IPS-20b (cell line): ENCODE measurements at regions not wholly inside any gene's neighbourhood (a gene's known extent, or its start where the extent isn't known, plus 50 kb on each side); places are given as distances from the start of the nearest gene placed in this dataset.

ENCODE experiments used
- H3K27ac ChIP-seq: one replicate; pipeline ENCODE4 v1.5.1; 2013; ENCODE audit warnings: low read length
- H3K27me3 ChIP-seq: 2 replicates; pipeline ENCODE4 v1.6.1; 2013; ENCODE audit warnings: mild to moderate bottlenecking, low read length, inconsistent platforms; ENCODE audit not compliant: insufficient read depth
- H3K36me3 ChIP-seq: 2 replicates; pipeline ENCODE4 v1.6.1; 2013; ENCODE audit warnings: low read depth, mild to moderate bottlenecking, inconsistent platforms, low read length, moderate library complexity; ENCODE audit not compliant: insufficient read depth
- H3K4me1 ChIP-seq: 2 replicates; pipeline ENCODE4 v1.6.1; 2013; ENCODE audit warnings: mild to moderate bottlenecking, control low read depth, inconsistent platforms, low read length, moderate library complexity; ENCODE audit not compliant: insufficient read depth
- H3K4me3 ChIP-seq: 2 replicates; pipeline ENCODE4 v1.5.1; 2013; ENCODE audit warnings: mild to moderate bottlenecking, low read length, inconsistent platforms
- H3K9ac ChIP-seq: 2 replicates; pipeline ENCODE4 v1.6.1; 2013; ENCODE audit warnings: low read depth, mild to moderate bottlenecking, inconsistent platforms, low read length, moderate library complexity
- H3K9me3 ChIP-seq: 2 replicates; pipeline ENCODE4 v1.6.1; 2013; ENCODE audit warnings: mild to moderate bottlenecking, low read depth, low read length, inconsistent platforms; ENCODE audit not compliant: insufficient read depth

DNA sequence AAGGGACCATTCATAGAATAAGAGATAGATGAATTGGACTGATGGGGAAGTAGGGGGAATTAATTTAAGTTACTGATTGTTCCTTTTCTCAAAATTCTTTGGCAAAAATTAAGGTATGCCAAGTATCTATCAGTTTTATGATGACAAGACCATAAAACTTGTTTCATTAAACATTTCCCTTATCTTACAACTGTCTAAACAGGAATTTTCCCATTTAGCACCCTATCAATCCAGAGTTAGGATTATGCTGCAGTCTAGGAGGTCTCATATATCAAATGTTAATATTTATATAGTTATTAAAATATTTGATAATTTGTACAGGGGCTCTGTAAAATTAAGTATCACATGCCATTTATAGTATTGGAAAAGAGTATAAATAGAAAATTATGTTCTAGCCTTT is 51.5 kb upstream of the ARID1B start:
- Histone ChIP-seq H3K4me1 (peaks cover 6% of the 10 kb centered on the region; the same call in 1 of the 2 replicates), H3K4me3 (no peak overlapping the region), H3K9ac (no peak overlapping the region), H3K27me3 (no peaks in the 10 kb centered on the region), H3K9me3 (no peaks in the 10 kb centered on the region), H3K27ac (no peak overlapping the region), H3K36me3 (no peaks in the 10 kb centered on the region)

- Histone ChIP-seq H3K9me3 (no peaks in the 10 kb centered on the region), H3K27ac (no peak overlapping the region), H3K36me3 (no peaks in the 10 kb centered on the region), H3K4me3 (peak overlapping the region; percentile 32; the same call in 1 of the 2 replicates), H3K27me3 (no peaks in the 10 kb centered on the region), H3K9ac (peak overlapping the region; percentile 33; the same call in 1 of the 2 replicates), H3K4me1 (peaks cover 18% of the 10 kb centered on the region; the same call in 1 of the 2 replicates)
Observed at GRCh38 chr6:156720691-156721685, 56.2 kb upstream of the ARID1B start.

DNA sequence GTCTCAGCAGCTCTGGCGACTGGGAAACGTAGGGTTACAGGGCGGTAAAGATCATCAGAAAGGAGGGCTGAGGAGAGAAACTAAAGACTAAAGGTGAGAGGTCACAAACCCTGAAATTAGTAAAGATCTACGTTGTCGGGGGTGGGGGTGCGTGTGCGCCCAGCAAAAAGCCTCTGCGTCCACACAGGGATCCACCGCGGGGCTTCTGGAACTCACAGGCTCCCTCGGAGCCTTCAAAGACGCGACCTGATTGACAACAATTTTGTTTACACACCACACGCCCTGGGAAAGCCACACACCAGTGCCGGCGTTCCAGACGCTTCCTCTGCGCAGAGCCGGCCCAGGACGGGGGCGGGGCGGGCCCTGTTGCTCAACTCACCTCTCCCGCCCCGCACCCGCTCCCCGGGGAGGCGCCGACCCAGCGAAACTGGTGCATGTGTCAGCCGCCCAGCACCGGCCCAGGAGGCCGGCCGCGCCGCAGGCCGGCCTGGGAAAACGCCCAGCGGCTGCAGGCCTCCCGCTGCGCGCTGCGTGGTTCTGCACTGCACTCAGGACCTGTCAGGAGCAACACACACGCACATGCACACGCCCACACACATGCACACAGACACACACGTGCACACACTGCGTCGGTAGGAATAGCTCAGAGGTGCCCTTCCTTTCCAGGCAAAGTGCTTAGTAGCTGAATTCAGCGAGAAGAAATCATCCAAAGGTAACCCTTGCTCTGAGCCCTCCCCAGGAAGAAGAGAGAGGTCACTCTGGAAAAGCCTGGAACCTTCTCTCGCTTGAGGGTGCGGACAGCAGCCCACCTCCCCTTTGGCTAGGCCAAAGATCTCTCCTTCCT is 57.2 kb upstream of the ARID1B start:
- Histone ChIP-seq H3K4me3 (no peak overlapping the region), H3K4me1 (peaks cover 18% of the 10 kb centered on the region; the same call in 1 of the 2 replicates), H3K27ac (peak overlapping the region; percentile 32), H3K27me3 (no peaks in the 10 kb centered on the region), H3K36me3 (no peaks in the 10 kb centered on the region), H3K9ac (peak overlapping the region; percentile 32; the same call in 1 of the 2 replicates), H3K9me3 (no peaks in the 10 kb centered on the region)

GRCh38 chr6:156719395-156719719 is 57.8 kb upstream of the ARID1B start:
- peak overlapping the region; percentile 32 for H3K27ac ChIP-seq
- H3K27me3 ChIP-seq, result no peaks in the 10 kb centered on the region
- no peaks in the 10 kb centered on the region for H3K9me3 ChIP-seq
- no peaks in the 10 kb centered on the region for H3K36me3 ChIP-seq
- H3K9ac ChIP-seq, result peak overlapping the region; percentile 32; the same call in 1 of the 2 replicates
- no peak overlapping the region for H3K4me3 ChIP-seq
- peaks cover 18% of the 10 kb centered on the region; the same call in 1 of the 2 replicates for H3K4me1 ChIP-seq

GRCh38 chr6:156718647-156719394 is 58.4 kb upstream of the ARID1B start:
- Histone ChIP-seq H3K9ac (no peak overlapping the region), H3K27me3 (no peaks in the 10 kb centered on the region), H3K36me3 (no peaks in the 10 kb centered on the region)

GRCh38 chr6:156717542-156717941 is 59.6 kb upstream of the ARID1B start:
- Histone ChIP-seq H3K27me3 (no peaks in the 10 kb centered on the region), H3K9ac (no peak overlapping the region), H3K4me3 (no peak overlapping the region), H3K4me1 (peaks cover 18% of the 10 kb centered on the region; the same call in 1 of the 2 replicates), H3K9me3 (no peaks in the 10 kb centered on the region), H3K36me3 (no peaks in the 10 kb centered on the region), H3K27ac (no peak overlapping the region)

More at GRCh38 chr6:156718647-156719394, 58.4 kb upstream of the ARID1B start:
- no peaks in the 10 kb centered on the region for H3K9me3 ChIP-seq
- H3K4me1 ChIP-seq, result peaks cover 18% of the 10 kb centered on the region; the same call in 1 of the 2 replicates
- H3K27ac ChIP-seq, result no peak overlapping the region
- H3K4me3 ChIP-seq, result no peak overlapping the region

- no peak overlapping the region for H3K27ac ChIP-seq
- H3K4me1 ChIP-seq, result peaks cover 14% of the 10 kb centered on the region; the same call in 1 of the 2 replicates
Observed at GRCh38 chr6:156715839-156716238, 61.3 kb upstream of the ARID1B start.

DNA sequence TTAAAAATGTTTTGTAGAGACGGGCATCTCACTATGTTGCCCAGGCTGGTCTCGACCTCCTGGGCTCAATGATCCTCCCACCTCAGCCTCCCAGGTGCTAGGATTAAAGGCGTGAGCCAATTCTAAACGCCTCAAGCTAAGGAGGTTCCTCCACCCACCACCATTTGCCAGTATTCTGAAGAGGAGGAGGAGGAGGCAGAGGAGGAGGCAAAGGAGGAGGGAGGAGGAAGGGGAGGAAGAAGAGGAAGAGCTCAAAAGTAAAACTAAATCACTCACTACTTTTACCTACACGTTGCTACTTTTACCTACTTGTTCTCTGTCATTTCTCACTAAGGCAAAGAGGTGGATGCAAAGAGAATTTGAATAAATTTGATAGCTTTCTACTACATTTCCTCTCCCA is 63.6 kb upstream of the ARID1B start:
- H3K36me3 ChIP-seq, result no peaks in the 10 kb centered on the region
- no peak overlapping the region for H3K27ac ChIP-seq
- H3K9ac ChIP-seq, result no peak overlapping the region
- H3K4me3 ChIP-seq, result no peak overlapping the region
- no peaks in the 10 kb centered on the region for H3K4me1 ChIP-seq
- H3K9me3 ChIP-seq, result no peaks in the 10 kb centered on the region
- no peaks in the 10 kb centered on the region for H3K27me3 ChIP-seq

More at GRCh38 chr6:156715839-156716238, 61.3 kb upstream of the ARID1B start:
- H3K27me3 ChIP-seq, result no peaks in the 10 kb centered on the region
- H3K9me3 ChIP-seq, result no peaks in the 10 kb centered on the region
- H3K9ac ChIP-seq, result no peak overlapping the region
- H3K36me3 ChIP-seq, result no peaks in the 10 kb centered on the region
- no peak overlapping the region for H3K4me3 ChIP-seq

DNA sequence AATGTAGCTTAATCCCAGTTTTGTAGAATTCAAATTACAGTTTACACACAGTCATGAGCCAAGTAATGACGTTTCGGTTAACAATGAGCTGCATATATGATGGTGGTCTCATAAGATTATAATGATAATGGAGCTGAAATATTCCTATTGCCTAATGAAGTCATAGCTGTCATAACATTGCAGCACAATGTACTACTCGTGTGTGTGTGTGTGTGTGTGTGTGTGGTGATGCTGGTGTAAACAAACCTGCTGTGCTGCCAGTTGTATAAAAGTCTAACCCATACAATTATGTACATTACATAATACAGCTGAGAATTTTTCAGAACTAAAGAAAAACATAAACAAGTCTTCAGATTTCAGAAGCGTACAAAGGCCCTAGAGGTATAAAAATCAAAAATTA is 66.7 kb upstream of the ARID1B start:
- no peak overlapping the region for H3K4me3 ChIP-seq
- no peak overlapping the region for H3K27ac ChIP-seq

GRCh38 chr6:156707818-156708217 is 69.4 kb upstream of the ARID1B start:
- H3K4me1 ChIP-seq, result no peaks in the 10 kb centered on the region
- H3K36me3 ChIP-seq, result no peaks in the 10 kb centered on the region
- no peak overlapping the region for H3K4me3 ChIP-seq
- H3K9me3 ChIP-seq, result no peaks in the 10 kb centered on the region
- H3K9ac ChIP-seq, result no peak overlapping the region
- no peak overlapping the region for H3K27ac ChIP-seq
- H3K27me3 ChIP-seq, result no peaks in the 10 kb centered on the region

More for the DNA sequence above, 66.7 kb upstream of the ARID1B start:
- Histone ChIP-seq H3K9me3 (no peaks in the 10 kb centered on the region), H3K27me3 (no peaks in the 10 kb centered on the region), H3K4me1 (no peaks in the 10 kb centered on the region), H3K36me3 (no peaks in the 10 kb centered on the region), H3K9ac (no peak overlapping the region)

DNA sequence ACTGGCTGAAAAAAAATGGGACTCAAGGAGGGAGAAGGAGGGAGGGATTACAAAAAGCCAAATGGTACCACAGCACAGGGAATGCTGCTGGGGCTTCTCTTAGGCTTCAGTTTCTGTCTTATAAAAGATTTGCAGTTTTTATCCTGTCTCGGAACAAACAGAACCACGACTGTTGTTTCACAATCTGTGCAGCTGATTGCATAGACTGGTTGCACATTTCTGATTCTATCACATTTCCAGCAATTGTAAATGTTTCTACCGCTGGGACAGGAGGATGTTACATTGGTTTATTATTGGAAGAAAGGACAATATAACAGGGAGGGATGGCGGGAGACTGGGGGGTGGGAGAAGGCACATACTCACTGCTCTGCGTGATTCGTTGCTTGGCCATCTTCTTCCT is 73.5 kb upstream of the ARID1B start:
- no peaks in the 10 kb centered on the region for H3K4me1 ChIP-seq
- H3K36me3 ChIP-seq, result no peaks in the 10 kb centered on the region
- no peak overlapping the region for H3K27ac ChIP-seq
- no peak overlapping the region for H3K9ac ChIP-seq
- H3K9me3 ChIP-seq, result no peaks in the 10 kb centered on the region
- H3K27me3 ChIP-seq, result no peaks in the 10 kb centered on the region
- H3K4me3 ChIP-seq, result no peak overlapping the region
